T1000 (cell line): ENCODE measurements at regions not wholly inside any gene's neighbourhood (a gene's known extent, or its start where the extent isn't known, plus 50 kb on each side); places are given as distances from the start of the nearest gene placed in this dataset.

Source experiments
- DNase-seq: peaks from one replicate; lab custom pipeline; 2025; ENCODE audit warnings: mixed read lengths; lab: John Stamatoyannopoulos, UW

- DNase-seq: no peak
Measured at GRCh38 chr9:89746385-89747116, 141.7 kb downstream of the GADD45G start.

GRCh38 chr9:89747596-89747995 is 142.8 kb downstream of the GADD45G start:
- DNase-seq: no peak

DNA sequence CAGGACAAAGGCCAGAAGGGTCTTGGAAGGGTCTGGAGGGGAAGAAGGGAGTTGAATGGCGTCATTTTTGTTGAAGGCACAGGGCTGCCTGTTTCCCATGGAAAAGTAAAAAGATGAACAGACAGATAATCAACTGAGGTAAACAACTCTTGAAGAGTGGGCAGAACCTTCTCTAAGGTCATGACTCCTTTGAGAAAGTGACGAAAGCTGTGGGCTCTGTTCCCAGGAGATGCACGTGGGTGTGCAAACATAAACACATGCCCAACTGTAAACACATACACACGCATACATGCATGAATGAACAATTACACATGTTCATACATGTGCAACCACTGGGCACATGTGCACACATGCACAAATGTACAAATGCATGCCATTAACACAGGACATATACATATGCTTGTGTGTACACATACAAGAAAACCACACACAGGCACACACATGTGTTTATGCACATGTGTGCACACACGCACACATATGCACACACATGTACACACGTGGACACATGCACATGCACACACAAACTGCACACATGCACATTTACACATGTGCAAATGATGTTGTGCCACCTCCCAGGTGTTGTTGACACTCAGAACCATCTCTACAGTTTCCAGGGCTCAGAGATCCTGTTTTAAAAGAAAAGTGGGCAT is 143.3 kb downstream of the GADD45G start:
- no peak for DNase-seq

- no peak for DNase-seq
Measured at GRCh38 chr9:89748831-89749499, 144.2 kb downstream of the GADD45G start.

DNA sequence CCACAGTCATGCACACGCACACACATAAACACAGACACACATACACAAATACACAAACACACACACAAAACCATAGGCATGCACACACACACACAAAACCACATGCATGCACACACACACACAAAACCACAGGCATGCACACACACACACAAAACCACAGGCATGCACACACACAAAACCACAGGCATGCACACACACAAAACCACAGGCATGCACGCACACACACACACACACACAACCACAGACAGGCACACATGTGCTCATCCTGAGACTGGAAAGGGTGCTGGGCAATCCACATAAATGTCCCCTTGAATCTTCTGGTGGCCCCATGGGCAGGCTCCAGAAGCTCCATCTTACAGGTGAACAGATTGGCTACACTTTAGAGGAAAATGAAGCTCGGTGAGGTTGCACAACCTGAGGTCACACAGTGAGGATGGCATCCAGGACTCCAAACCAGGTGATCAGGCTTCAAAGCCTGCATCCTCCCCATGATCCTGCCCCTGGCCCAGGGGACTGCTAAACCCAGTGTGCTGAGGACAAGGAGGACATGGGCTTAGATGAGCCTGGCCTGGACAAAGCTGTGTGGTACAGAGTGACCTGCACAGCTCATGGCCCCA is 144.8 kb downstream of the GADD45G start:
- no peak for DNase-seq

DNA sequence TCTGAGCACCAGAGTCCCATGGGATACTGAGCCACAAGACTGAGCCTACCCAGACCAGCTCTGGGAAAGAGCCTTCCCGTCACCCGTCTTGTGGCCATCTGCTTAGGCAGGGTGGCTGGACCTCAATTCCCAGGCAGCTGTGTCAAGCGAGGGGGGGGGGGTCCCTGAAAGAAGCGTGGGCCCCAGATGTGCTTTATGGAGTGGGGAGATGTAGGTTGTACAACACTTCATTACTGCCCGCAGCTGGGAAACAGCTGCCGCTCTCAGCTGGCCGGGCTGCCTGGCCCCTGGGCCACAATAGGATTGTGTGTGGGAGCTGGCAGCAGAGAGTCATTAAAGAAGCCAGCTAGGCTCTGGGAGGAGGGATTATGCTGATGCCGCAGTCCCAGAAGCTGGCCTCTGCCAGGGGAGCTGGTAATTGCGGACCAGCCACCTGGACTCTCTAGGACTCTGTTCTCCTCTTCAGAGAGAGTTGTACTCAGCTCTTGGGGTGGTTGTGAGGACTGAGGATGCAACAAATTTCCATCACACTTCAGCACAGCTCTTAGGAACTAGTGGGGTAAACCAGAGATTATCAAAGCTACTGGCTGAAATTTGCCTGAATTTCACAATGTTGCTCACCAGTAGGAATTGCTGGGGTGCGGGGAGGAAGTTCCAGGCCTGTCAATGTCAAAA is 145.4 kb downstream of the GADD45G start:
- no peak for DNase-seq

DNA sequence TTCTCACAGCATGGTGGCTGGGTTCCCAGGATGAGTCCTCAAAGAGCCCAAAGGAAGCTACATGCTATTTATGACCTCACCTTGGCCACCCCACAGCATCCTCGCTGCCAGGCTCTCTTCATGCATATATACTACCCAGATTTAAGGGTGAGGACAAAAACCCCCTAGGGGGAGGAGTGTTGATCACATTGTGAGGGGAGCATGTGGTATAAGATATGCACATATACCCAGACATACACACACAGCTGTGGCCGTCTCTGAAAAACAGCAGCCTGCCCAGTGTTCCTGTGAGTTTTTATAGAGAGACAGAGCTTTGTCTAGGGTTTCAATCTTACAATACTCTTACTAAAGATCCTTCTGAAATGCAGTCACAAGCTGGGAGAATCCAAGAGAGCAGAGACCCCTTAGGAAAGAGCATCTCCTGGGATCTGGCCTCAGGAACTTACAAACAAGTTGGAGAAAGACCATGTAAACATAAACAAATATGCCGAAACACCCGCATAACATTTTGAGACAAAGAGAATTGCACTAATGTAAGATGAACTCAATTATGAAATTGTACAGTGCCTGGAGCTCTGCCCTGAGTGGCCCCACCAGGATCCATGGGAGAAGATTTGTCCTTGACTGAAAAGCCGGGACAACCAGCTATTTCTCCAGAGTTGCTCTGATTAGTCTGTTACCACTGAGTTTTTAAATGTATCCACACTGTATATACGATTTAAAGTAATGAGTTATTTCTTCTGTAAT is 146.4 kb downstream of the GADD45G start:
- no peak for DNase-seq

DNA sequence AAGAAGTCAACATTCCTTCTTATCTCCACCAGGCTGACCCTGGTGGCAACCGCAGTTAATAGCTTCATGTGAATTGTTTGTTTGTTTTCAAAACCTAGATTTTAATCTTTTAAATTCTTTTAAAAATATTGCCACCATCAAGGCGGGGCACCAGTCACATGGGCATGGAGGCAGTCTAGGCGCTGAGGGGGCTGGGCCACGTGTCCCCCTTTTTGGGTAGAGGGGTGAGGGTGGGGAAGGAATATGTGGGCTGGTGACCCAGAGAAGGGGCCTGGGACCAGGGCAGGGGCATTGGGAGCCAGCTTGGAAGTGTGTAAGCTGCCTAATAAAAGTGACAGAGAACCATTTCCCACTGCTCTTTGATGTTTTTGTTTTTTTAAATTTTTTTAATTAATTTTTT is 147.3 kb downstream of the GADD45G start:
- no peak for DNase-seq

DNA sequence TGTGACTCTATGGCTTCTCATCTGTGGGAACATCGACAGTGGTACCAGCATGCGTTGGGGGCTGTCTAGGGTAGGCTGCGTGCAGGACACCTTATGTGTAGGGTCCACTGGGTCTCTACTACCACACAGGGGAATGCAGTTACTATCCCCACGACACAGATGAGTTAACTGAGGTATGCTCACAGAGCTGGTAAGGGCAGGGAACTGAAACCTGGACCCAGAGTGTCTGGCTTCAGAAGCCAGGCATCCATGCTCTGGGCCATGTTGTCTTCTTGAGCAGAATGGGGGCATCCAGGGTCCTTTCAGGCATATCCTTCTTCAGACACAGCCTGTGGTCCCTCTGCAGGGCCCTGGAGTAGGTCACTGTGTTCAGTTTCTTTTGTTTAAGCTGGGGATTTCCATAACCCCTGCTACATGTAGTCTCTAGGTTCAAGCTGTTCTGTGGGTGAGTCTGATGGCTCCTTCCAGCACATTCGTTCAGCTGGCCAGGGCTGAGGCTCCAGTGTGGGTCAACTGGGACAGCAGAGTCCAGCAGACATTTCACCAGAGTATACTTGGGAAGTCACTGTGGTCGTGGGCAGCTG is 148.8 kb downstream of the GADD45G start:
- DNase-seq: no peak

- DNase-seq: no peak
Measured at GRCh38 chr9:89754193-89754592, 149.4 kb downstream of the GADD45G start.

DNA sequence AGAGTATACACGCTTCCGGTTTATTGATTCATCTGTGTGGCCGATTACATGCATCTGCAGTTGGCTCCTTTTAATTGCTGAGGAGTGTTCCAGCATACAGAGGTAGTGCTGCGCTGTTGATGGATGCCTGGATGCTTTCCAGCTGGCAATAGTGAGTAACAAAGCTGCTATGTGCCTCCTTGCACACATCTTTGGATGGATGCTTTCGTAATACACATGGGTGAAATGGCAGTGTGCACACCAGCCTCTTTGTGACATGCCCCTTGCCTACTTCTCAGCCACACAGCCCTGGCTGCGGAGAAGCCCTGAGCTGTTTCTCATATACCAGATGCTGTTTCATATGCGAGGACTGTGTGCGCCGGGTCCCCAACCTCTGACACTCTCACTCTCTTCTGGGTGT is 151.0 kb downstream of the GADD45G start:
- DNase-seq: no peak

DNA sequence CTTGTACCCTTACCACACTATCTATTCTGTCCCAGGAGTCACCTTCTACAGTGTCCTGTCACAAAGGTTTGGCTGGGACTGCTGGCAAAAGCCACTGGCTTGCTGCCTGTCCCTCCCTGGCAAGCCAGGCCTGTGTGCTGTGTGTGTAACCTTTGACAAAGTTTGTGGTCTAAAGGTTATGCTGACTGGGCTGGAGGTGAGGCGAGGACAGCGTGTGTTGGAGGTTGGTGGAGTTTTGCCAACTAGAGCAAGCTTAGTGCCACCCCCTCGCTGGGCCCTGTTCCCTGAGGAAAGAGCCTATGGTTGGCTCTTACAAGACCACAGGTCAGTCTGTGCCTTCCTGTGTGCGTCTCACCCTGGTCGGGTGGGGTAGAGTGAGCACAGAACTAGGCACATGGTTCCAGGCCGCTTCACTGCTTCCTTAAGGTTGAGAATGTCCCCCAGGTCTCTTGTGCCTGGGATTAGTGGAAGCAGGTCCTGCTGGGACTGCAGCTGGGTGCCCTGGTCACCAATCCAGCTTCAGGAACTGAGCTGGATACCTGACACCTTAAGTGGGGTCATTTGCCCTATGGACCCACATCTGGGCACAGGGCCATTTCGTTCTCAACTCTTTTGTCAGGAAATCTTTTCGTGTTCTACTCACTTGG is 152.2 kb downstream of the GADD45G start:
- DNase-seq: no peak

GRCh38 chr9:89757776-89758528 is 153.1 kb downstream of the GADD45G start:
- no peak for DNase-seq

DNA sequence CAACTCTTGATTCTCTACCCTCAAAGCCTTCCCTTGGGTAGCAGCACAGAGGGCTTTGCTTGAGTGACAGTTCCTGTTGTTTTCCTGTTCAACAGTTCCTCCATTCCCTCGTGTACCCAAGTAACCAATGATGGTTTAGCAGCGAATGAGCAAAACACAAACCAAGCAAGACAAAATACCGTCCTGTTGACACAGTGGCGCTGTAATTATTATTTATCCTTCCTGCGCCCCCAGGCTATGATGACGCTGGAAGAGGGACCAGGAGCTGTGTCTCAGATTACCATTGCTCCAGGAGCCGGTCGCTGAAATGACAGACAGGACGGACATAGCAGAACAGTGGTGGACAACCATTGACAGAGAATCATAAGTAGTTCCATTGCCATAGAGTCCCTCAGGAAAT is 154.8 kb downstream of the GADD45G start:
- no peak for DNase-seq

- DNase-seq: no peak
Measured at GRCh38 chr9:89760123-89760522, 155.3 kb downstream of the GADD45G start.

DNA sequence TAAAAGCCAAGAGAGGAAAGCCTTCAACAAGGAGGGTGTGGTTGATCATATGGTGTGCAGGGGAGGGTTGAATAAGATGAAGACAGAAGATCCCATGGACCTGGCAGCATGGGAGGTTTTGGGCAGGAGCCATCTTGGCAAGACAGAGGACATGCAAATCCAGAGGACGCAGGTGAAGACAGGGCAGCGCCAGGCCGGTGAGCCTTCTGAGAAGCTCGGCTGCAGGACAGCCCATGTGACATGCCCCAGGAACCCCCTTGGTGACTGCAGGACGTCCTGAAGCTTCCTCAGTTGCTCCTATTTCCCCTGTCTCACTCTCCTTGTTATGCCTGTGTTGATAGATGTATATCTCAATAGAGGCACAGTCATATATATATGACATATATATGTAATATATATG is 159.4 kb downstream of the GADD45G start:
- no peak for DNase-seq

GRCh38 chr9:89765211-89765946 is 160.6 kb downstream of the GADD45G start:
- no peak for DNase-seq

DNA sequence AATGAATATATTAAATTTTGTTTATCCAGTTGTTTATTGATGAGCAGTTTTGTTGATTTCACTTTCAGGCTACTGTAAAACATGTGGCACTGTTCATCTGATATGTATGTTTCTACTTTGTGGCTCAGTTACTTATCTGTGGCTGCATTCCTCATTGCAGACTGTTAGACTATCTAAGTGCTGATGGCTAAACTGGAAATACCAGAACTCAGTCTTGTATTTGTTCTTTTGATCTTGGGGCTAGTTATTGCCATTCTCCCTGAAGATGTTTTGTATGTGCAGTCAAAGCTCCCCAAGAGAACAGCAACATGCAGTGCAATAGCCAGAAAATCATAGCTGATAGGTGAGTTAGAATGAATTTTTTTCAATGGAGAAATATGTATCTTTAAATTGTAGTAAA is 162.2 kb downstream of the GADD45G start:
- DNase-seq: no peak

GRCh38 chr9:89768051-89768450 is 163.2 kb downstream of the GADD45G start:
- no peak for DNase-seq
